ENCODE measurements at regions not wholly inside any gene's neighbourhood (a gene's known extent, or its start where the extent isn't known, plus 50 kb on each side); places are given as distances from the start of the nearest gene placed in this dataset.

DNA sequence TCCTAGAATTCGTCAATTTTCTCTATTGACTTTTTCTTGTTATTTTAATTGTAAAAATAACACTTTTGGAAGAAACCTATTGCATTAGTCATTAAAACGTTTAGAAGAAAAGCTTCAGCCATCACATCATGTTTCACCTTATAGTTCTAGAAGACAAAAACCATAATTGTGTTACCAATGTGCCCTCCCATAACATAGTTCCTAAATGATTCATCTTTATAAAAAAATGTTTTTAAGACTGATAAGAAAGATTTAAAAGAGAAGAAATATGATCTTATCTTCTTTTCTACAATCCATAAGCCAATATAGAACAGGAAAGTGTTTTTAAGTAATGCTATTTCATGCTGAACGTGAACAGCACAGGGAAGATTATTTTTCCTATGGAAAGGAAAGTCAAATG, 316.6 kb upstream of the NDST4 start:
- H3K36me3 ChIP-seq = no peaks in the 10 kb centered on the region
- no peaks in the 10 kb centered on the region for H3K9me3 ChIP-seq
- DNase-seq = no peak
- H3K27ac ChIP-seq = no peak overlapping the region
- no peak overlapping the region for H3K4me3 ChIP-seq
- H3K4me1 ChIP-seq = no peaks in the 10 kb centered on the region
- intact Hi-C loops (cut with DNase I; ENCODE audit: low total_unique reads) = no loop called here
- TF ChIP-seq, protein P1, sequence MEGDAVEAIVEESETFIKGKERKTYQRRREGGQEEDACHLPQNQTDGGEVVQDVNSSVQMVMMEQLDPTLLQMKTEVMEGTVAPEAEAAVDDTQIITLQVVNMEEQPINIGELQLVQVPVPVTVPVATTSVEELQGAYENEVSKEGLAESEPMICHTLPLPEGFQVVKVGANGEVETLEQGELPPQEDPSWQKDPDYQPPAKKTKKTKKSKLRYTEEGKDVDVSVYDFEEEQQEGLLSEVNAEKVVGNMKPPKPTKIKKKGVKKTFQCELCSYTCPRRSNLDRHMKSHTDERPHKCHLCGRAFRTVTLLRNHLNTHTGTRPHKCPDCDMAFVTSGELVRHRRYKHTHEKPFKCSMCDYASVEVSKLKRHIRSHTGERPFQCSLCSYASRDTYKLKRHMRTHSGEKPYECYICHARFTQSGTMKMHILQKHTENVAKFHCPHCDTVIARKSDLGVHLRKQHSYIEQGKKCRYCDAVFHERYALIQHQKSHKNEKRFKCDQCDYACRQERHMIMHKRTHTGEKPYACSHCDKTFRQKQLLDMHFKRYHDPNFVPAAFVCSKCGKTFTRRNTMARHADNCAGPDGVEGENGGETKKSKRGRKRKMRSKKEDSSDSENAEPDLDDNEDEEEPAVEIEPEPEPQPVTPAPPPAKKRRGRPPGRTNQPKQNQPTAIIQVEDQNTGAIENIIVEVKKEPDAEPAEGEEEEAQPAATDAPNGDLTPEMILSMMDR (IDR thresholded peaks at IDR 0.05) = no peak
- no peak for TF ChIP-seq POLR2A (IDR thresholded peaks at IDR 0.05)
- no peaks in the 10 kb centered on the region for H3K27me3 ChIP-seq

- no peaks in the 10 kb centered on the region for H3K36me3 ChIP-seq
- H3K27ac ChIP-seq = no peak overlapping the region
- H3K27me3 ChIP-seq = no peaks in the 10 kb centered on the region
- no peaks in the 10 kb centered on the region for H3K4me1 ChIP-seq
- no peak overlapping the region for H3K4me3 ChIP-seq
- TF ChIP-seq, protein P1 (IDR thresholded peaks at IDR 0.05) = no peak
- no peak for TF ChIP-seq POLR2A (IDR thresholded peaks at IDR 0.05)
- no peak for DNase-seq
- intact Hi-C loops (cut with DNase I; ENCODE audit: low total_unique reads) = no loop called here
- no peaks in the 10 kb centered on the region for H3K9me3 ChIP-seq
Measured at GRCh38 chr4:115428455-115428854, 315.0 kb upstream of the NDST4 start.

GRCh38 chr4:115424852-115425251, 311.4 kb upstream of the NDST4 start:
- no peak for DNase-seq
- Histone ChIP-seq H3K4me3 (no peak overlapping the region), H3K9me3 (no peaks in the 10 kb centered on the region), H3K4me1 (no peaks in the 10 kb centered on the region), H3K36me3 (no peaks in the 10 kb centered on the region), H3K27ac (no peak overlapping the region), H3K27me3 (no peaks in the 10 kb centered on the region)
- intact Hi-C loops (cut with DNase I; ENCODE audit: low total_unique reads) = no loop called here
- TF ChIP-seq, protein P1 (IDR thresholded peaks at IDR 0.05) = no peak

- H3K4me3 ChIP-seq = no peak overlapping the region
- H3K27ac ChIP-seq = no peak overlapping the region
- H3K4me1 ChIP-seq = no peaks in the 10 kb centered on the region
- H3K36me3 ChIP-seq = no peaks in the 10 kb centered on the region
- H3K9me3 ChIP-seq = no peaks in the 10 kb centered on the region
- DNase-seq = no peak
- no peak for TF ChIP-seq POLR2A (IDR thresholded peaks at IDR 0.05)
- TF ChIP-seq, protein P1 (IDR thresholded peaks at IDR 0.05) = no peak
- intact Hi-C loops (cut with DNase I; ENCODE audit: low total_unique reads) = no loop called here
- no peaks in the 10 kb centered on the region for H3K27me3 ChIP-seq
Measured at GRCh38 chr4:115418635-115419396, 305.4 kb upstream of the NDST4 start.

- intact Hi-C loops (cut with DNase I; ENCODE audit: low total_unique reads) = no loop called here
- Histone ChIP-seq H3K4me1 (no peaks in the 10 kb centered on the region), H3K27me3 (no peaks in the 10 kb centered on the region), H3K36me3 (no peaks in the 10 kb centered on the region), H3K27ac (no peak overlapping the region), H3K4me3 (no peak overlapping the region), H3K9me3 (no peaks in the 10 kb centered on the region)
- TF ChIP-seq, protein P1 (IDR thresholded peaks at IDR 0.05) = no peak
- TF ChIP-seq POLR2A (IDR thresholded peaks at IDR 0.05) = no peak
- DNase-seq = no peak
Measured at GRCh38 chr4:115396034-115396433, 282.6 kb upstream of the NDST4 start.
